Gastrocnemius medialis (tissue), 4 donors: ENCODE measurements at regions not wholly inside any gene's neighbourhood (a gene's known extent, or its start where the extent isn't known, plus 50 kb on each side); places are given as distances from the start of the nearest gene placed in this dataset.

Experiments
- ATAC-seq, 2 donors: fragments of 150-250 bp; one replicate each; pipeline ENCODE4 v1.9.1; 2016
- DNase-seq, 2 donors: peaks; one replicate each; pipeline ENCODE4 v3.0.0-alpha.2; 2019
- H3K27ac ChIP-seq, 4 donors: fragments of 200-600 bp; sonication (generic); 1 replicate in 1 of 4; 2 replicates in 3 of 4; pipeline ENCODE4 v1.5.1; 2016 to 2018; ENCODE audit warnings: mild to moderate bottlenecking in 2 of 4, moderate library complexity in 1 of 4
- H3K27me3 ChIP-seq, 3 donors: fragments of 200-600 bp; sonication (generic) in 2 of 3; 1 replicate in 1 of 3; 2 replicates in 2 of 3; pipeline versions ENCODE4 v1.5.1 to v1.6.0; 2016 to 2019; ENCODE audit warnings: mild to moderate bottlenecking in 1 of 3, moderate library complexity in 1 of 3
- H3K36me3 ChIP-seq, 2 donors: fragments of 200-600 bp; sonication (generic) in 1 of 2; one replicate each; pipeline ENCODE4 v1.5.1; 2017 to 2018
- H3K4me1 ChIP-seq, 2 donors: fragments of 200-600 bp; sonication (generic) in 1 of 2; one replicate each; pipeline ENCODE4 v1.5.1; 2016 to 2017; ENCODE audit warnings: mild to moderate bottlenecking in 2 of 2
- H3K4me3 ChIP-seq, 4 donors: fragments of 200-600 bp; sonication (generic) in 3 of 4; 1 replicate in 1 of 4; 2 replicates in 3 of 4; pipeline ENCODE4 v1.5.1; 2016 to 2019; ENCODE audit warnings: mild to moderate bottlenecking in 2 of 4
- H3K9me3 ChIP-seq, 3 donors: fragments of 200-600 bp; sonication (generic) in 2 of 3; 1 replicate in 1 of 3; 2 replicates in 2 of 3; pipeline ENCODE4 v1.5.1; 2016 to 2019
- POLR2A ChIP-seq, 2 donors: fragments of 450-650 bp; IDR thresholded peaks; one replicate each; pipeline ENCODE4 v1.6.1; 2017; ENCODE audit warnings: antibody characterized with exemption in 2 of 2, mild to moderate bottlenecking in 2 of 2, moderate library complexity in 2 of 2
- in situ Hi-C, 4 donors: fragments of 200-750 bp; cut with MboI; loops; one replicate each; pipeline versions ENCODE4 v1.15.0 to v1.8.0; 2017; ENCODE audit warnings: low sequenced_read_pairs in 4 of 4
- intact Hi-C: fragments of 100-400 bp; cut with DNase I; formaldehyde crosslinking; loops from one replicate; pipeline ENCODE4 v1.15.1; 2023; ENCODE audit warnings: low total_unique reads
- TF ChIP-seq, protein P1 (sequence below), 5 experiments: fragments of 450-650 bp in 3 of 5; fragments of 200-600 bp in 2 of 5; sonication (generic) in 2 of 5; IDR thresholded peaks in 4 of 5; conservative IDR thresholded peaks in 1 of 5; 1 replicate in 4 of 5; 2 replicates in 1 of 5; pipeline ENCODE4 v1.5.1; 2016 to 2019; ENCODE audit warnings: antibody characterized with exemption in 5 of 5, mild to moderate bottlenecking in 3 of 5, moderate library complexity in 3 of 5

DNA sequence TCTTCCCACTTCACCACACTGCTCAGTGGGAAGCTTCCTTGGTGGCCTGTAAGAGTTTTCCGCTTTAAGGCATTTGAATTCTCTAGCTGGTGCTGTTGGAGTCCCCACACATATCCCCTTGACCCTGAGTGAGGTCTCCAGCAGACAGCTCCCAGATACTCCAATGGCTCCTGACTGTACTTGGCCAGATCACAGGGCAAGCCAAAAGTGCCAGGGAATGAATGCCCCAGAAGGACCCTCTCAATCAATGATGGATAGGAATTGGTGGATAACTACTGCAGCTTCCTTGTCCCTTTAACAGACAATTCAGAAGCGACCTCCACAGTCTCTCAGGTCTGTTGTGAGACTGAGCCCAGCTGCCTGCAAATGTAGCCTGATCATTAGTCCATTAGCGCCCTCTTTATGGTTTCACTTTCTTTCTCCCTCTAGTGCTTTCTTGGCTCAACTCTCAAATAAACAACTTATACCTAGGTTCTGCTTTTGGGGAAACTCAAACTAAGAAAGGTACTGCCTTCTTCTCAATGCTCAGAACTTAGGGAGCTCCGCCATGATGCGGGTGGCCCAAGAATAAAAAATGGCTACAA lies 283.0 kb downstream of the TCF7L2 start:
- ATAC-seq = no peak

DNA sequence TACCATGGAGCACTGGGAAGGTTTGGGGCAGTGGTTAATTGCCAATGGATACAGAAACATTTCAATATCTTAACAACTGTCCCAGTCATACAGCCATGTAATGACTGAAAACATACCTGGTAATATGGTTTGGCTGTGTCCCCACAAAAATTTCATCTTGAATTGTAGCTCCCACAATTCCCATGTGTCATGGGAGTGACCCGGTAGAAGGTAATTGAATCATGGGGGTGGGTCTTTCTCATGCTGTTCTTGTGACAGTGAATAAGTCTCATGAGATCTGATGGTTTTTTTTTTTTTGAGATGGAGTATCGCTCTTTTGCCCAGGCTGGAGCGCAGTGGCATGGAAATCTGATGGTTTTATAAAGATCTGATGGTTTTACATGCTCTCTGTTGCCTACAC lies 284.4 kb downstream of the TCF7L2 start:
- intact Hi-C loops = no loop called here
- H3K4me1 ChIP-seq = no peaks in the 10 kb centered on the region
- H3K27me3 ChIP-seq = no peaks in the 10 kb centered on the region
- no peaks in the 10 kb centered on the region for H3K36me3 ChIP-seq
- no peak for DNase-seq
- no peak overlapping the region for H3K27ac ChIP-seq
- H3K4me3 ChIP-seq = no peak overlapping the region
- ATAC-seq = no peak
- TF ChIP-seq POLR2A (IDR thresholded peaks at IDR 0.05) = no peak
- TF ChIP-seq, protein P1, sequence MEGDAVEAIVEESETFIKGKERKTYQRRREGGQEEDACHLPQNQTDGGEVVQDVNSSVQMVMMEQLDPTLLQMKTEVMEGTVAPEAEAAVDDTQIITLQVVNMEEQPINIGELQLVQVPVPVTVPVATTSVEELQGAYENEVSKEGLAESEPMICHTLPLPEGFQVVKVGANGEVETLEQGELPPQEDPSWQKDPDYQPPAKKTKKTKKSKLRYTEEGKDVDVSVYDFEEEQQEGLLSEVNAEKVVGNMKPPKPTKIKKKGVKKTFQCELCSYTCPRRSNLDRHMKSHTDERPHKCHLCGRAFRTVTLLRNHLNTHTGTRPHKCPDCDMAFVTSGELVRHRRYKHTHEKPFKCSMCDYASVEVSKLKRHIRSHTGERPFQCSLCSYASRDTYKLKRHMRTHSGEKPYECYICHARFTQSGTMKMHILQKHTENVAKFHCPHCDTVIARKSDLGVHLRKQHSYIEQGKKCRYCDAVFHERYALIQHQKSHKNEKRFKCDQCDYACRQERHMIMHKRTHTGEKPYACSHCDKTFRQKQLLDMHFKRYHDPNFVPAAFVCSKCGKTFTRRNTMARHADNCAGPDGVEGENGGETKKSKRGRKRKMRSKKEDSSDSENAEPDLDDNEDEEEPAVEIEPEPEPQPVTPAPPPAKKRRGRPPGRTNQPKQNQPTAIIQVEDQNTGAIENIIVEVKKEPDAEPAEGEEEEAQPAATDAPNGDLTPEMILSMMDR (IDR thresholded peaks at IDR 0.05 in 4 of 5, conservative IDR thresholded peaks at IDR 0.05 in 1 of 5) = no peak
- no peaks in the 10 kb centered on the region for H3K9me3 ChIP-seq
- in situ Hi-C loops = no loop called here

More for the DNA sequence above, 283.0 kb downstream of the TCF7L2 start:
- intact Hi-C loops (no loop called here), in situ Hi-C loops (no loop called here)
- TF ChIP-seq, protein P1 (IDR thresholded peaks at IDR 0.05 in 4 of 5, conservative IDR thresholded peaks at IDR 0.05 in 1 of 5) = no peak
- TF ChIP-seq POLR2A (IDR thresholded peaks at IDR 0.05) = no peak
- H3K27ac ChIP-seq = no peak overlapping the region
- H3K9me3 ChIP-seq = no peaks in the 10 kb centered on the region
- no peaks in the 10 kb centered on the region for H3K27me3 ChIP-seq
- H3K36me3 ChIP-seq = no peaks in the 10 kb centered on the region
- no peak overlapping the region for H3K4me3 ChIP-seq
- no peaks in the 10 kb centered on the region for H3K4me1 ChIP-seq
- no peak for DNase-seq

DNA sequence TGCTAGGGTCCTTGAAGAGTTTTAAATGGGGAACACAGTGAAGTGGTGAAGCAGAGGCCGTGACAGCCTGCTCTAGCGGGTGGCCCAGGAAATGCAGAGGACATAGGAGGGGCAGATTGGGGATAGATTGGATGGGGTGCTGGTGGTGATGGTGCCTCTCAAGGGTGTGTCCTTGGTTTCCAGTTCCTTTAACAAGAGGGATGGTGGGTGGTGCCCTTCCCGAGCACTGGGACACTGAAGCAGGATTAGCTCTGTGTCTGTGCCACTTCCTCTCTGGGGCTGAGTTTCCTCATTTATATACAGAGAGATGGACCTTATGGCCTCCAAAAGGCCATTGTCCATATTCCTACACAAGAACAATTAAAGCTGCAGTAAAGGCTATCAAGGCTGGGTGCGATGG lies 285.5 kb downstream of the TCF7L2 start:
- in situ Hi-C loops (no loop called here), intact Hi-C loops (no loop called here)
- DNase-seq = peak in 1 of 2 donors; percentile 18
- Histone ChIP-seq H3K27ac (no peak overlapping the region), H3K27me3 (no peaks in the 10 kb centered on the region), H3K36me3 (no peaks in the 10 kb centered on the region), H3K9me3 (no peaks in the 10 kb centered on the region), H3K4me1 (no peaks in the 10 kb centered on the region), H3K4me3 (no peak overlapping the region)
- TF ChIP-seq, protein P1 (IDR thresholded peaks at IDR 0.05 in 4 of 5, conservative IDR thresholded peaks at IDR 0.05 in 1 of 5) = no peak
- TF ChIP-seq POLR2A (IDR thresholded peaks at IDR 0.05) = no peak
- no peak for ATAC-seq

DNA sequence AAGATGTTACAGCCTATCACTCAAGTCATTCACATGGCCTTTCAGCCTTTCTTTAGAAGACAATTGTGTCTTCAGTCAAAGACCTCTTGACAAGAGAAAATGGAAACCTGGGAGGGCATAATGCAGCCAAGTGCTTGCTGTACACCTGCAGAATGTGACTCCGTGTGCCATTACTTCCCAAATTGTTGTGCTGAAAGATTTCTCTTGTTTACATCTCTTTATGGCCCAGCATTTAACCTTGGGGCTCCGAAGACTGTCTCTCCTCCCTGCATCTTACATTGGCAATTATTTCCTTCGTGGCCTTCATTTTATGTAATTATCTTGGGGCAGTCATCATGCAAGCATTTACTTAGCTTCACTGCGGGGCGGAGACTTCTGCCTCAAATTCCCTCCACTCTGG lies 287.0 kb downstream of the TCF7L2 start:
- Histone ChIP-seq H3K4me3 (no peak overlapping the region), H3K9me3 (no peaks in the 10 kb centered on the region), H3K36me3 (no peaks in the 10 kb centered on the region), H3K4me1 (no peaks in the 10 kb centered on the region), H3K27ac (no peak overlapping the region), H3K27me3 (no peaks in the 10 kb centered on the region)
- in situ Hi-C loops = no loop called here
- intact Hi-C loops = no loop called here
- DNase-seq (no peak), ATAC-seq (no peak)
- TF ChIP-seq, protein P1 (IDR thresholded peaks at IDR 0.05 in 4 of 5, conservative IDR thresholded peaks at IDR 0.05 in 1 of 5) = no peak
- TF ChIP-seq POLR2A (IDR thresholded peaks at IDR 0.05) = no peak
